ENCODE measurements at regions not wholly inside any gene's neighbourhood (a gene's known extent, or its start where the extent isn't known, plus 50 kb on each side); places are given as distances from the start of the nearest gene placed in this dataset.
A peak's percentile ranks its signal among the peaks of the same experiment; 100 is the strongest.
"Not testable (repeated sequence)": the region's sequence is repeated elsewhere in the genome, so short reads cannot be mapped to it uniquely, and the experiment has no call there.

DNA sequence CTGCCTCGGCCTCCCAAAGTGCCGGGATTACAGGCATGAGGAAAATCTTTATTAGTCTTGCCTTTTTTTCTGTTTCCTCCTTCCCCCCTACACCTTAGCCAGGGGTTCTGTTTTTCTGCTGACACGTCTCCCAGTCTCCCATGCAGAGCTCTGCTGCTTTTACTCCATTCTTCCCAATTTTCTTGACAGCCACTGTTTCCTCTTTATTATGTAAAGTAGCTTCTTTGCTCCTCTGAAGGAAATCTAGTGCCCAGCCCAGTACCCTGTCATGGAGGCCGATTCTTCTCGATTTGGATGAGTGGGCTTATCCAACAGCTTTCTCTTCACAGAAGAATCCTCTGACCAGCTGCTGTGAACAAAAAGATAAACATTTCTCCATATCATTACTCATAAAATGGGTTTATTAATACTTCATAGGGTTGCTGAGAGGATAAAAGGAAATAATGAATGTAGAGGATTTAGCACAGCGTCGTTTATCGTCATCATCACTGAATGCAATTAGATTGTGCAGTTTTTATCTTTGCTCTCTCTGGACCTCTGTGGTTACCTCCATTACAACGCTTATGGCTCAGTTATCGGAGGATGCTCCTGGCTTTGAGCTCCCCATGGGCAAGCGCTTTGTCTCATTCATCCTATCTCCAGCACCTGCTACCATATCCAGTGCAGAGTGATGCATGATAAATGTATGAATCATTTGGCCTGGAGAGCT lies 375.6 kb upstream of the C11orf87 start:
- DNase-seq (ENCODE audit: low spot score), result no peak

DNA sequence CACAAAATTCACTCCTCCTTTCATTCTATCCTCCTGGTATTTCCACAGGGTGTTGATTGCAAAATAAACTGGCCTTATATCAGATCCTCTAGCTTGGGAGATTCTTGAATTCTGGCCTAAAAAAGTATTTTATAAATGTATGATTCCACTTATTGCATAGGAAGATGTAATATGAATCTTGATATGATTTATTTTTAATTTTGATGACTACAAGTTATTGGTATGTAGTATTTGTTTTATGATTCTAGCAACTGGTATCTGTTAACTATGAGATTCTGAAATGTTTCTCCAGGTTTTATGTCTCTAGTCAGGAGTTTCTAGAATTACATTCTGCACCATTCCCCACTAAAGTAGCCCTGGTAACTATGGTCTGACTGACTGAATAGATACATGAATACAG lies 373.9 kb upstream of the C11orf87 start:
- no peak for DNase-seq (ENCODE audit: low spot score)

DNA sequence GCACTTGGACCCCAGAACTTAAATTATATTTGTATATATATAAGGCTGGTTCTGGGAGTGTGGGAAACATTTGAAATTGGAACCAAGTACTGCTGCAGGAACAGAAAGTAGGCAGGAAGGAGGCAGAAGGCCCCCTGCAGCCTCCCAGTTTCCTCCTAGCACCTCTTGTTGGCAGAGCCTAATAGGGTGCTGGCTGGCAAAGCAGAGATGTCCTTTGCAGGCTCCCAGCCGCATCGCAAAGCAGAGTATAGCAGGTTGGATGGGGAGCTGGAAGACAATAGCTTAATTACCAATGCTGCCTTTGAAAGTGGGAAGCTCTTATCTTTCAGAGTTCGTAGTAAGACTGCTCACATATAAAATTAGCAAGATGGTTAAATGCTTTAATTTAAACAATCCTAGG lies 370.8 kb upstream of the C11orf87 start:
- no peak for DNase-seq (ENCODE audit: low spot score)

DNA sequence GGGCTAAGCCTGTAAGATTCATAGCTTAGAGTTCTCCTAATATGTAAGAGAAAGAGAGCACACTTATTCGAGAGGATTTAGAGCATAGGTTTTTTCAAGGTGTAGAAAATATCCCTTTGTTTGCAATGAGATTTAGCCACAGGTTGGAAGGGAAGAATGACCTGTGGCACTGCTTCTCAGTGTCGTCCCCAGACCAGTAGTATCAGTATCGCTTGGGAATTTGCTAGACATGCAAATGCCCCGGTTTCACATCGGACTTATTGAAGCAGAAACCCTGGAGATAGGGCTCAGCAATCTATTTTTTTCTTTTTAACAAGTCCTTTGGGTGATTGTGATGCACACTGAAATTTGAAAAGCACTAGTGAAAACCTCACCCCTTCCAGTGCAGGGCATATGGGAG lies 362.6 kb upstream of the C11orf87 start:
- DNase-seq (ENCODE audit: low spot score), result no peak

DNA sequence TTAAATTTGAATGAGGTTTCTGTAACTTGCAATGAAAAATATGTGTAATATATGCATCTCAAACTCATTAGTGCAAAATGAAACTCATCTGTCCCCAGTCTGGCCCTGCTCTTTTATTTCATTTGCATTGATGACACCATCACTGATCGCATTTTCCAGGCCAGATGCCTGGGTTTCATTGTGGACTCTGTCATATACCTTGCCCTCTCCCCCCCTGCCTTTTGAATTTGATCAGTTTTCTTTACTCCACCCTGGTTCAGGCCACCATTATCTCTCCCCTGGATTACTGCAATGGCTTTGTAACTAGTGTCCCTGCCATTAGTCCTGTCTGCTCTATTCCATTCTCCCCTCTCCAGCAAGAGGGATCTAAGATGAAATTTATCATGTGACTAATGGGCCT lies 360.6 kb upstream of the C11orf87 start:
- DNase-seq (ENCODE audit: low spot score), result no peak

DNA sequence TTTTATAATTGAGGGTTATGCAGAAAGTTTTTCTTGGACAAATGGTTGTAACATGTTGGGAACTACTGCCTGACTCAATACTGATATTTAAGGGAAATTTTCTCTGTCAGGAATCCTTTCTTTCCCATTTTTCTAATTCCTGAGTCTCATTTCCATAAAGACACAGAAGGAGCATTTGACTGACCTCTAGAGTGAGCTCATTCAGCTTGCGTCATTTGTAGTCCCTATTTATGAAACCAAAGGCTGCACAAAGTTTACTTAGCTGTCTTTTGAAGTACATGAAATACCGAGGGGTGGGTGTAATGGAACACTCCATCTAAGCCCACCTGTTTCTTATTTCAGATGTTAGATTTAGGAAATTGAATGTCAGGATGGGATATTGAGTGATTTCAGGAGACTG lies 359.5 kb upstream of the C11orf87 start:
- DNase-seq (ENCODE audit: low spot score), result no peak

DNA sequence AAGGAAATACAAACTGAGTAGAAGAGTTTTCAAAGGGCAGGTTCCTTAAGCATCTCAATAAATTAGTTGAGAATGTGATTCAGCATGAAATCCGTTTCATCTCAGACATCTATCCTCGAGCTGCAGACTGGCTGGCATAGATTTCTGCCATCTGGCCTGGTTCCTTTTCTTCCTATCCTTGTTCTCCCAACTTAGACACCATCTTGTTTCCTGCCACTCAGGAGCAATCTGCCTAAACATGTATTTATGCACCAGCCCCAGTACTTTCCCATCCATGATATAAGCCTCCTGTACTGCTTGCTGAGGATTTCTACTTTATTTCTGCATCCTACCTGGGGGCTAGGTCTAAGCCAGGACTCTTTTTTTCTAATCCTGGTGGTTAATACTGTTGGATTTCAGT lies 359.1 kb upstream of the C11orf87 start:
- peak; percentile 14 for DNase-seq (ENCODE audit: low spot score)

DNA sequence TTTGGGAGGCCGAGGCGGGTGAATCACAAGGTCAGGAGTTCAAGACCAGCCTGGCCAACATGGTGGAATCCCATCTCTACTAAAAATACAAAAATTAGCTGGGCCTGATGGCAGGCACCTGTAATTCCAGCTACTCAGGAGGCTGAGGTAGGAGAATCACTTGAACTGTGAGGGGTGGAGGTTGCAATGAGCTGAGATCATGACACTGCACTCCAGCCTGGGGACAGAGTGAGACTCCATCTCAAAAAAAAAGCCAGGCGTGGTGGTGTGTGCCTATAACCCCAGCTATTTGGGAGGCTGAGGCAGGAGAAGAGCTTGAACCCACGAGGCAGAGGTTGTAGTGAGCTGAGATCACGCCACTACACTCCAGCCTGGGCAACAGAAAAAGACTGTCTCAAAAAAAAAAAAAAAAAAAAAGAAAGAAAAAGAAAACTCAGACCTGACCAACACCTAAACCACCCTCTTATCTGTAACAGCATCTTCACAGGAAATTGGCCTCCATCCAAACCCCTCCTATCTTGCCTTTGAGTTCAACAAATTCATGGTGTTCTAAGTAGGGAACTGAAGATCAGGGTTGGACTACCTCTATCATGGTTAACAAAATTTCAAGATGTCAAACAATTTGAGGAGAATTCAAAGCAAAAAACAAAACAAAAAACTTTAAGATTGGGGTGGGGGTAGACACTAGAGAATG lies 357.2 kb upstream of the C11orf87 start:
- not testable (repeated sequence) for DNase-seq (ENCODE audit: low spot score)

DNA sequence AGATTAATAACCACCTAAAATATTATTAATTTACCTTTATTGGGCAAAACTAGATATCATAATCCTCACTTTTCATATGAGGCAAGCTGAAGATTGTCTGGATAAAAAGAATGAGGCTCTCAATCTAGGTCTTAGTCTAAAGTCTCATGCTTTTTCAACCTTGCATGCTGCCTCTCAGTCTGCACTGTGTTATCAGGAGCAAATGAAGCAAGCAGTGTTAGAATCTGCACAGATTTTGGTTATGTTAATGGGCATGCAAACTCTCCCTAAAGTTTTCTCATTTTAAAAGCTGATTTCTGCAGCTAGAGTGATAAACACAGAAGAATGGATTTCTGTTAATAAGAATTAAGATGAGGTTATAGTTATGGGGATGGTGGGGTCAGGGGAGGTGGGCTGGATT lies 350.7 kb upstream of the C11orf87 start:
- no peak for DNase-seq (ENCODE audit: low spot score)

DNA sequence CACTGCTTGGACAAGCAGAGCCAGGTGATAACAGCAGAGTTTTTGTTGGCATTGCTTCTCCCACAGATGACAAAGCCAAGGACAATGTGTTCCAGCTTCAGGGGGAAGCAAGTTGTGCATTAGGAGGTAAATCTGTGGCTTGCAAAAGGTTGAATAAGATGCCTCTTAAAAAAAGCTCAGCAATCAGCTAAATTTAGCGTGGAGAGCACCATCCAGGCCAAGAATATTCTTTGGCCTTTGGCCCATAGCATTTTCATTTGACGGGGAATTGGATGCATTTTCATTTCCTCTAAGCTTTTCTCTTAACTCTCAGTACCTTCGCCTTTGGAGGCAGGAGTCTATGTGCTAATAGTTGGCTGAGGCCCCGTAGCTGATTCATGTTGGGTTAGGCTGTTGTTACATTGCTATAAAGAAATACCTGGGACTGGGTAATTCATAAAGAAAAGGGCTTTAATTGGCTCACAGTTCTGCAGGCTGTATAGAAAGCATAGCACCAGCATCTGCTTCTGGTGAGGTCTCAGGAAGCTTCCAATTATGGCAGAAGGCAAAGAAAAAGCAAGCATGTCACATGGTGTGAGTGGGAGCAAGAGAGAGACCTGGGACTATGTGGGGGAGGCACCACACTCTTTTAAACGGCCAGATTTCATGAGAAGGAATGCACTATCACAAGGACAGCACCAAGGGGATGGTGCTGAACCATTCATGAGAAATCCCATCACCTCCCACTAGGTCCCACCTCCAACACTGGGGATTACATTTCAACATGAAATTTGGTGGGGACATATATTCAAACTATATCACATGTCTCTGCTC lies 350.1 kb upstream of the C11orf87 start:
- peak; percentile 17 for DNase-seq (ENCODE audit: low spot score)

DNA sequence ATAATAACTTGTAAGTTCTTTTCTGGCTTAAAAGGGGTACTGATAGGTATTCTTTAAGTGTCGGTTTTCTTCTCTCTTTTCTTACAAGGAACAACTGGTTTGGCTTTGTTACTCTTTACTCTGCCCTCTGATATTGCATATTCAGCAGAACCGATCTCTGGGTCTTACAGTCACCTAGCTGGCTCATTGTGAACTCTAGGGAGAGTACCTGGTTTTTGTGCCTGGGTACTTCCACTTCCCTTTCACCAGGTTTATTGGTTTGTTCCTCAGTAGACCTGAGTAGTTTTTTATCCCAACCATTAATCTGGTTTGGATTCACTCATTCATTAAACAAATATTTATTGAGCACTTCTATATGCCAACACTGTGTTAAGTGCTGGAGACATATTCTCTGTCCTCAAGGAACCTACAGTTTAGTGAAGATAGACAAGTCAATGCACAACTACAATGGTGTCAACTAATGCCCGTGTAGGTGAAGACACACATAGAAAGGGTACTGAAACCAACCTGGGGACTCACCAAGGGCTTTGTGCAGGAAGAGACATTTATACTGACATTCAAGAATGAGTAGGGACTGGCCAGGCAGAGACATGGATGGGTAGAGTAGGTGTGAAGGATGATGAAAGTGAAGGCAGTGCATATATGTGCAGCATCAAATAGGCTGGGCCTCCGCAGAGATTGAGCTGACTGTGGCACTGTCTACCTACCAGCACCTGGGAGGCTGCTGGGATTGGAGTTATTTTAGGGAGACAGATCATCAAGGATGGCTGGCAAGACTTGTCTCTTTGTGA lies 348.8 kb upstream of the C11orf87 start:
- DNase-seq (ENCODE audit: low spot score), result no peak

DNA sequence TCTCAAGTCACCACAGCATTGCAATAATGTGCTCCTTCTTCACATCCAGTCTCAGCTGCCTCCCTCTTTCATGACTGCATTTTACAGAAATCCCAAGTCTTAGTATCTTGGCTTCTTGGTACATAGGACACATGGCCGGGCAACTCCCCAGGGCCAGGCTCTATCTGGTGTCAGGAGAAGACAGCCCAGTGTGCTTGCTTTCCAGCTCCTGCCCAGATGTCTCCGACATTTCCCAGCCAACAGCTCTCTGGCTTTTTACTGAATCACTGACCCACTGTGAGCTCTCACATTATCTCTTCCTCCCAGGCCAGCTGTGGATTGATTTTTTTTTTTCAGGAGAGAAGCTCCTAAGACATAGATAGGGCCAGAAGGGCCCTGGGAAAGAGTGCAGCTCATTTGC lies 346.0 kb upstream of the C11orf87 start:
- DNase-seq (ENCODE audit: low spot score), result no peak

DNA sequence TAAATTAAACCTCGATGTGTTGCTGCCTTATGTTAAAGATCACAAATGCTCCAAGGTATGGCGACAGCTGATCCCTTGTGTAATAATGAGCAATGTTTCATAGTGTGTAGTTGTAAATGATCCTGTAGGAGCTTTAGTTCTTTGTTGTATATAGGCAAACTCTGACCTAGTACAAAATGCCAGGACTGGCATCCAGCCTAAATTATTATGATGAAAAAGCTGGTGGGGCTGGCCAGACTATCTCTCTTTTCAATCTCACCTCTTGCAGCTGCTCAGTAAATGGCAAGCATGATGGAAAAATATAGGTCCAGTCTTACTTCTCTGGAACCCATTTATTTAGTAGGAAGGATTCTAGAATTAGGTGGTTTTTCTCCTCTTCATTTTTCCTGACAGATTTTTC lies 345.1 kb upstream of the C11orf87 start:
- no peak for DNase-seq (ENCODE audit: low spot score)

DNA sequence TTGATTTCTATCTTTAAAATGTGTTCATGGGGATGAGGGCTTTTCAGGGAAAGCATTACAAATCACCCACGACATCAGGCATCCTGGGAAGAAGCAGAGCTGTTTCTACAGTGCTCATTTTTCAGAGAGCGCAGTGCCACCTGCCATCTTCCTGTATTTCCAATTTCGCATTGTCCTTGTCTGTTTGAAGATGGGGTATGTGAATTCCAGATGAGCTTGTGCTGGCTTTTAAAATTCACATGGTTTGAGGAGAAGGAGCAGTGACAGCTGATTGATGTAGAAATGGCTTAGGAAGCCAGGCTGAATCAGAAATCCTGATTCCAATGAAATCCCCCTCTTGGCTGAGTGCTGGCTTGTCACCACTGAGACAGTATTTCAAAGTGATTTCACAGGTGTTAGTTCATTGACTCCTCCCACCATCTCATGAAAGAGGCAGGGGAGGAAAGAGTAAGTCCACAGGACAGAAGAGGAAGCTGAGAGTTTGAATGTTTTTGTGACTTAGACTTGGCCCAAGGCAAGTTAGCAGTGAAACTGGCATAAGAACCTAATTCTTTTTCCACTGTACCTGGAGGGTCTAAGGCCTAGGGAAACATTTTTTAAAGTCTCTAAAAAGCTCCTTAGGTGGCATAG lies 344.6 kb upstream of the C11orf87 start:
- DNase-seq (ENCODE audit: low spot score), result peak; percentile 18

DNA sequence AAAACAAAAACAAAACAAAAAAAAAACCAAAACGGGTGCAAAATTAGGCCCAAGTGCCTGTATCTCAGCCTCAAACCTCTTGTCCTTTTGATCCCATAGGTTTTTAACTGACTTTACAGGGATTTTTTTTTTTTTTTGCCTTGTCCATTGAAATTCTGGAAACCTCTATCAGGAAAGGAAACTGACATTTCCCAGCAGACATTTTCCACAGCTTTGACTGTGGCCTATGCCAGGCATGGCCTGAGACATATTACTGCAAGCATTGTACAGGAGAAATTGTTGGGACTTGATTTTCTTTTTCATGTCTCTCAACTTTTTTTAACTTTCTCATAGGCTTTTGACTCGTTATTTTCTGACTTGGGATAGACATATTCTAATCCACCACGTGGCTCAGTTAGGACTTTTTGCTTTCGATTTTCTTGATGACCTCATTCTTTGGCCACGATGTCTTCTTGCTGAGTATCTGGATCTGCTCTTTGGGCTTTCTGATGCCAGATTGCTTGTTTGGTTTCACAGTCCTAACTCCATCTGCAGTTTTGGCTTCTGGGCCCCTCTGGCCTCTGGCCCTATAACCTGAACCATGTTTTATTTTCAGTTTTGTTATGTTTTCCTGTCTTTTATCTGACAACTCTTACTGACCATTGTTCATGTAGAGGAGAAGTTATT lies 336.1 kb upstream of the C11orf87 start:
- no peak for DNase-seq (ENCODE audit: low spot score)

DNA sequence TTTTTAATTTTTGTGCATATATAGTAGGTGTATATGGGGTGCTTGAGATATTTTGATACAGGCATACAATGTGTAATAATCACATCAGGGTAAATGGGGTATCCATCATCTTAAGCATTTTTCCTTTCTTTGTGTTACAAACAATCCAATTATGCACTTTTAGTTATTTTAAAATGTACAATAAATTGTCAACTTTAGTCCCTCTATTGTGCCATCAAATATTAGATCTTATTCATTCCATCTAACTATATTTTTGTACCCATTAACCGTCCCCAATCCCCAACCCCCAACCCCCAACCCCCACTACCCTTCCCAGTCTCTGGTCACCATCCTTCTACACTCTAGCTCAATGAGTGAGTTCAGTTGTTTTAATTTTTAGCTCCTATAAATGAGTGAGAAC lies 335.1 kb upstream of the C11orf87 start:
- DNase-seq (ENCODE audit: low spot score), result no peak

DNA sequence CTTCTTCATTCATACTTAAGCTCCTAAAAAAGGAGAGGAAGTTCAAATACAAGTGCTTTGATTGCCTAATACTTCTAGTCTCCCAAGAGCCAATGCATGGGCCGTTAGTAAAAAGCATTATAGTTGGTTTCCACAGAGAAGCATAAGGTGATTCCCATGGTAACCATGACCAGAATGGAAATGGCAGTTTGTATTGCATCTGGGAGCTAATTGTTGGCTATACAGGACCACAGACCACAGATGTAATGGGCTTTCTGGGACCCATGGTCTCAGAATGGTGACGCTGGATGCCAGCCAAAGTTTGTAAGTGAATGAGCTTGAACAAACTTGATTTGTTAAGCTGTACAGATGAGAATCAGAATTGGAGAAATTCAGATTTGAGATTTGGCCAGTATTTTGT lies 333.9 kb upstream of the C11orf87 start:
- DNase-seq (ENCODE audit: low spot score), result no peak

DNA sequence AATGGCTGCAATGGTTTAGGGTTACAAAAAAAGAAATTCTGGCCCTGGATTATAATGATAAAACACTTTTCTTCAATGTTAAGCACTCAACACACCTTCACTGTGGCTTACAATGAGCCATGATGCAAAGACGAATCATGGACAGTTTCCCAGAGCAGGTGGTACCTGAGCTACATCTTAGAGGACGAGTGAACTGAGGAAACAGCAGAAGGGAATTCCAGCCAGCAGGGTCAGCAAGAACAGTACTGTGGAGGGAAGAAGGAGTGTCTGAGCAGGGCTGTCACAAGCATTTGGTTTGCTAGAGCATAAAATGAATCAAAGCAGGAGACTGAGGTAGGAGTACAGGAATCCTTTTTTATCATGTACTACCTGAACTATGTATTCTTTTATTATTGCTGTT lies 332.8 kb upstream of the C11orf87 start:
- no peak for DNase-seq (ENCODE audit: low spot score)

DNA sequence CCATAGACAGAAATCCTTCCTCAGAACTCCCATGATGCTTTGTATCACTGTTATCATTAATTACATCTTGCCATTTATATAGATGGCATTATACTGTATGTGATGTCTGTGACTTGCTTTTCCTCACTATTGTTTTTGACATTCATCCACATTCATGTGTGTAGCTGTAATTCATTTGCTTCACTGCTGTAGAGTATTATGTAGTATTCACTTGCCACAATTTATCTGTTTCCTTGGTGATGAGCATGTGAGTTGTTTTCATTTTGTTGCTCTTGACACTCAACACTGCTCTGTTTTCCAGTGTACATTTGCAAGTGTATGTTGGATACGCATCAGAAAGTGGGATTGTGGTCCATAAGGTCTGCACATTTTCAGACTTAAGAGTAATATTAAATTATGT lies 328.6 kb upstream of the C11orf87 start:
- no peak for DNase-seq (ENCODE audit: low spot score)

DNA sequence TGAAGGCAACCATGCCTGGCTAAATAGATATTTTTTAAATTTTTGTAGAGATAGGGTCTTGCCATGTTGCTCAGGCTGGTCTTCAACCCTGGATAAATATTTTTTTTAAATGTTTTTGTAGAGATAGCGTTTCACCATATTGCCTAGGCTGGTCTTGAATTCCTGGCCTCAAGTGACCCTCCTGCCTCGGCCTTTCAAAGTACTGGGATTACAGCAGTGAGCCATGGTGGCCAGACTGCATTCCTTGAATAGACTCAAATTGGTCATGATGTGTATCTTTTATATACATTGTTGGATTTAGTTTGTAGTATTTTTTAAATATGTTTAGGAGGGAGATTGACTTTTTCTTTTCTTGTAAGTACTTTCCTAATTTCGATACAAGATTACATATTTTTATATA lies 325.7 kb upstream of the C11orf87 start:
- DNase-seq (ENCODE audit: low spot score), result no peak
